ENCODE measurements at regions not wholly inside any gene's neighbourhood (a gene's known extent, or its start where the extent isn't known, plus 50 kb on each side); places are given as distances from the start of the nearest gene placed in this dataset.
"Not testable (repeated sequence)": the region's sequence is repeated elsewhere in the genome, so short reads cannot be mapped to it uniquely, and the experiment has no call there.

- no peak for DNase-seq
- intact Hi-C loops (cut with DNase I): no loop called here
Observed at GRCh38 chr14:85003805-85004204, 526.1 kb upstream of the FLRT2 start.

- intact Hi-C loops (cut with DNase I): no loop called here
- DNase-seq: peak in 1 of 10 donors; percentile 47
Observed at GRCh38 chr14:85009506-85009905, 520.4 kb upstream of the FLRT2 start.

GRCh38 chr14:85010186-85010585, 519.8 kb upstream of the FLRT2 start:
- intact Hi-C loops (cut with DNase I): no loop called here
- DNase-seq: no peak

- DNase-seq: no peak
- intact Hi-C loops (cut with DNase I): no loop called here
Observed at GRCh38 chr14:85016496-85016895, 513.4 kb upstream of the FLRT2 start.

- intact Hi-C loops (cut with DNase I); DNase-seq: not testable (repeated sequence)
Observed at GRCh38 chr14:85023866-85024265, 506.1 kb upstream of the FLRT2 start.

- intact Hi-C loops (cut with DNase I): no loop called here
- DNase-seq: no peak
Observed at GRCh38 chr14:85024931-85025330, 505.0 kb upstream of the FLRT2 start.

DNA sequence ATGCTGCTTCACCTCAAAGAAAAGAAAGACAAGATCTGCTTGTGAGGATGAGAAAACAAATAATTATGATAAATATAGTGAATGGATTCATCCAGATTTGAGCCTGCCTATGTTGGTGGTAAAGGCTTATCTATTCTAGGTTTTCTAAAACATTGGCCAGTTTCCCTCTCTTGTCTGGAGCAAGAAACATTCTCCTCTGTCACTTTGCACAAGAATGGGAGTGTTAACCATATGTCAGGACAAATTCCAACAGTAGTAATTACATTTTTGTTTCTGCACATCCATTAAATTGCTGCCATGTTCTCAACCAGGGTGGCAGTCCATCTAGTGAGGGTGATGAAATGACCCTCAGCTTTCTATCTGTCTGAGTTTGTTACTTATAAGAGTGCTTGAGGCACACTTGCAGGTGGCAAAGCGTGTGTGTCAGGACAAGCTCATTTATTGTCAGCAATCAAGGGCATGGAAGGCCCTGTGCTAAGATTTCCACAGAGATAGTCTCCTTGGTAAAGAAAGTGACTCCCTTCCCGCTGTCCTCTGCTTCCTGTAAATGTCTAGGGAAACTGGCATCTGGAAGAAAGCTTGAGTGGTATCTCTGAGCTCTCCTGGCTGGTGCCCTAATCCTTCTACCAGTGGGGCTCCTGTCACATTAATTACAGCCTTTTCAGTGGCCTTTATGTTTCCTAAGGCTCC, 502.1 kb upstream of the FLRT2 start:
- DNase-seq: no peak

DNA sequence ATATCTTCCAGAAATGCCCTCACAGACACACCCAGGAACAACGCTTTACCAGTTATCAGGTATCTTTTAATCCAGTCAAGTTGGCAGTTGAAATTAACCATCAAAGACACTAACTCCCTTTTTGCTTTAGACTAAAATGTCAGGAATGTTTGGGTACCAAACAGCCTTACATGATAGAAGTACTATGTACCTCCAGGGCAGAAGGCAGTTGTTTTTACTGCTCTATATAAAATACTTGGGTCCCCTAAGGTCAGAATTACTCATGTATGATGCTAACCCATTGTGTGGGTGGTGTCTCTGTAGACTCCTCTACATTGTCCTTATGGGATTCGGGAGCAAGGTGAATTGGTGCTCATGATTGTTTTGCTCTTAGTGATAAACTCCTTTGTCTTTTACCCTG, 492.5 kb upstream of the FLRT2 start:
- no peak for DNase-seq
- intact Hi-C loops (cut with DNase I): no loop called here

More for the DNA sequence above, 502.1 kb upstream of the FLRT2 start:
- intact Hi-C loops (cut with DNase I): no loop called here

GRCh38 chr14:85038526-85039352, 491.2 kb upstream of the FLRT2 start:
- peak in 1 of 10 donors; percentile 49 for DNase-seq
- intact Hi-C loops (cut with DNase I): no loop called here

GRCh38 chr14:85039353-85039626, 490.7 kb upstream of the FLRT2 start:
- no peak for DNase-seq
- intact Hi-C loops (cut with DNase I): no loop called here

- DNase-seq: no peak
- intact Hi-C loops (cut with DNase I): no loop called here
Observed at GRCh38 chr14:85040046-85040685, 489.8 kb upstream of the FLRT2 start.

- DNase-seq: no peak
- intact Hi-C loops (cut with DNase I): no loop called here
Observed at GRCh38 chr14:85041618-85042017, 488.3 kb upstream of the FLRT2 start.

GRCh38 chr14:85042301-85042700, 487.6 kb upstream of the FLRT2 start:
- intact Hi-C loops (cut with DNase I): no loop called here

GRCh38 chr14:85050180-85050579, 479.8 kb upstream of the FLRT2 start:
- intact Hi-C loops (cut with DNase I): no loop called here
- DNase-seq: no peak

More at GRCh38 chr14:85042301-85042700, 487.6 kb upstream of the FLRT2 start:
- no peak for DNase-seq

- DNase-seq: no peak
- intact Hi-C loops (cut with DNase I): no loop called here
Observed at GRCh38 chr14:85052646-85053045, 477.3 kb upstream of the FLRT2 start.

DNA sequence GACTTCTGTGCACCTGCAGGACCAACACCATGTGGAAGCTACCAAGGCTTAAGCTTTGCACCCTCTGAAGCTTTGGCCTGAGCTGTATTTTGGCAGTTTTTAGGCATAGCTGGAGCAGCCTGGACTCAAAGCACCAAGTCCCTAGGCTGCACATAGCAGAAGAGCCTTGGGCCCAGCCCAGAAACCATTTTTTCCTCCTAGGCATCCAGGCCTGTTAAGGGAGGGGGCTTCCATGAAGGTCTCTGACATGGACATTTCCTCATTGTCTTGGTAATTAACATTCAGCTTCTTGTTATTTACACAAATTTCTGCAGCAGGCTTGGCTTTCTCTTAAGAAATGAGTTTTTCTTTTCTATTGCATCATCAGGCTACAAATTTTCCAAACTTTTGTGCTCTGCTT, 475.8 kb upstream of the FLRT2 start:
- DNase-seq: no peak
- intact Hi-C loops (cut with DNase I): no loop called here

- intact Hi-C loops (cut with DNase I): no loop called here
- DNase-seq: no peak
Observed at GRCh38 chr14:85056267-85056666, 473.7 kb upstream of the FLRT2 start.

DNA sequence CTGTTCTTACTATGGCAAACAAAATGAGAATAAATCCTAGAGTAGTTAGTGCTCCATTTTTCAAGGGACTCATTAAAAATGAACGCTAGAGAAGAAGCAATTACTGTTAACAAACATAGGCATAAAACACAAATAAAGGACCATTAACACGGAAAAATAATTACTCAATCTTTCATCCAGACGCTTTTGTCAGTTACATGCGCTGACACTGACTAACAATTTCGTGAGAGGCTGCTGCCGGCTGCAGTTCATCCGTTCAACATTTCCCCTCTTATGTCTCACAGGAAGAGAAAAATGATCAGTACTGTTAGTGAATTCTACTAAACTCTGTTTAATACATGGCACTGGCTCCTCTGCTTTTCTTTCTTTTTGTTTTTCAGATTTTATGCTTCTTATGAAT, 472.7 kb upstream of the FLRT2 start:
- DNase-seq: no peak
- intact Hi-C loops (cut with DNase I): no loop called here

- intact Hi-C loops (cut with DNase I): no loop called here
- DNase-seq: no peak
Observed at GRCh38 chr14:85058150-85058549, 471.8 kb upstream of the FLRT2 start.

- intact Hi-C loops (cut with DNase I): no loop called here
- DNase-seq: no peak
Observed at GRCh38 chr14:85060121-85060520, 469.8 kb upstream of the FLRT2 start.

GRCh38 chr14:85061256-85061655, 468.7 kb upstream of the FLRT2 start:
- DNase-seq: no peak
- intact Hi-C loops (cut with DNase I): no loop called here

DNA sequence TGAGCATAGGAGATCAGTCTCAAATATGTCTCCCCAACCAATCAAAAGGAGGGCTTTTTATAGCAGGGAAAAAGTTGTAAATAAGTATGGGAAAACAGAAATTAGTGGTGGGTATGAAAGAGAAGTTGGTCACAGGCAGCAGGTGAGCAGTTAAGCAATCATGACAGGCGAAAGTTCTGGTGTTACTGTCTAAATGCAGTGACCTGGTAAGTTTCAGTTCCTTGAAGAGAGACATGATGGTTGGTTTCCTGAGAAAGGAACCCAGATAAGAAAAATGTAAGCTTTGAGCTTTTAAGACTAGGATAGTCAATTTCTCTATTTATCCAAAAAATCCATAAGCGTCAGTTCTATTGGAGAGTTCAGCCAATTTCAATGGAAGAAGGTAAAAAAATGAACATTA, 466.2 kb upstream of the FLRT2 start:
- intact Hi-C loops (cut with DNase I): no loop called here

More for the DNA sequence above, 466.2 kb upstream of the FLRT2 start:
- DNase-seq: no peak

All from posterior cingulate gyrus (tissue), 11 donors.